IMR-90 (cell line): ENCODE measurements at regions not wholly inside any gene's neighbourhood (a gene's known extent, or its start where the extent isn't known, plus 50 kb on each side); places are given as distances from the start of the nearest gene placed in this dataset.

Experiments used
- ATAC-seq: fragments of 200-7000 bp; cut with Tn5 transposase; 2 replicates; pipeline ENCODE4 v1.9.1; 2020; ENCODE audit warnings: low read depth, mild to moderate bottlenecking, moderate library complexity
- BruUV-seq: library from RNA; stranded (reverse); fragments of 400-500 nt; replicated peaks from 2 replicates; lab custom pipeline; 2021; lab: Mats Ljungman, UMichigan
- CTCF ChIA-PET: fragments of 300-600 bp; formaldehyde crosslinking; extraction: SDS; loops from one replicate; lab custom pipeline; 2021; ENCODE audit warnings: antibody characterized with exemption; lab: Yijun Ruan, JAX
- POLR2A ChIA-PET: fragments of 300-600 bp; sonication (Branson Sonifier 250); formaldehyde crosslinking; loops from one replicate; lab custom pipeline; 2022; ENCODE audit warnings: antibody characterized with exemption; ENCODE audit not compliant: unreplicated experiment; lab: Charles Lee
- DNase-seq: peaks from one replicate; pipeline ENCODE4 v3.0.0; 2013
- H2AFZ ChIP-seq: replicated peaks from 2 replicates; pipeline ENCODE3; 2013; ENCODE audit warnings: low read length, mild to moderate bottlenecking; ENCODE audit not compliant: poor library complexity
- H2AK5ac ChIP-seq: 2 replicates; pipeline ENCODE4 v1.6.1; 2013; ENCODE audit warnings: low read depth, low read length, inconsistent platforms
- H2AK9ac ChIP-seq: replicated peaks from 2 replicates; pipeline ENCODE3; 2013; ENCODE audit warnings: mild to moderate bottlenecking, low read depth, low read length, moderate library complexity; ENCODE audit not compliant: poor library complexity
- H2BK120ac ChIP-seq: 2 replicates; pipeline ENCODE4 v1.6.1; 2013; ENCODE audit warnings: low read depth, low read length, inconsistent platforms
- H2BK15ac ChIP-seq: 3 replicates; pipeline ENCODE4 v1.6.1; 2013; ENCODE audit warnings: low read depth, low read length, inconsistent platforms
- H2BK20ac ChIP-seq: 2 replicates; pipeline ENCODE4 v1.6.1; 2013; ENCODE audit warnings: low read depth, mild to moderate bottlenecking, inconsistent platforms, low read length, moderate library complexity
- H2BK5ac ChIP-seq: 2 replicates; pipeline ENCODE4 v1.6.1; 2013; ENCODE audit warnings: mild to moderate bottlenecking, low read depth, low read length, inconsistent platforms; ENCODE audit not compliant: poor library complexity, severe bottlenecking
- H3K14ac ChIP-seq: replicated peaks from 2 replicates; pipeline ENCODE4 v1.6.1; 2013; ENCODE audit warnings: low read depth, low read length, inconsistent platforms
- H3K18ac ChIP-seq: 2 replicates; pipeline ENCODE4 v1.6.1; 2013; ENCODE audit warnings: low read depth, low read length, control low read depth
- H3K23ac ChIP-seq: 2 replicates; pipeline ENCODE4 v1.6.1; 2013; ENCODE audit warnings: low read depth, low read length, inconsistent platforms
- H3K27ac ChIP-seq: 2 replicates; pipeline ENCODE4 v1.5.1; 2013; ENCODE audit warnings: mild to moderate bottlenecking, control low read depth, low read length; ENCODE audit not compliant: insufficient read depth
- H3K27me3 ChIP-seq: 2 replicates; pipeline ENCODE4 v1.6.1; 2013; ENCODE audit warnings: low read length; ENCODE audit not compliant: control insufficient read depth, insufficient read depth
- H3K36me3 ChIP-seq: 2 replicates; pipeline ENCODE4 v1.6.1; 2013; ENCODE audit warnings: low read length, mixed read lengths; ENCODE audit not compliant: control insufficient read depth, insufficient read depth
- H3K4ac ChIP-seq: 2 replicates; pipeline ENCODE4 v1.6.1; 2013; ENCODE audit warnings: low read depth, low read length, inconsistent platforms
- H3K4me1 ChIP-seq: 2 replicates; pipeline ENCODE4 v1.6.1; 2013; ENCODE audit warnings: low read length, mixed read lengths; ENCODE audit not compliant: control insufficient read depth, insufficient read depth
- H3K4me2 ChIP-seq: 2 replicates; pipeline ENCODE4 v1.6.1; 2013; ENCODE audit warnings: low read depth, mild to moderate bottlenecking, control low read depth, low read length, moderate library complexity
- H3K4me3 ChIP-seq: 2 replicates; pipeline ENCODE4 v1.5.1; 2013; ENCODE audit warnings: low read depth, mild to moderate bottlenecking, control low read depth, low read length, moderate library complexity; ENCODE audit not compliant: insufficient read depth
- H3K56ac ChIP-seq: 2 replicates; pipeline ENCODE4 v1.6.1; 2013; ENCODE audit warnings: low read length, inconsistent platforms; ENCODE audit not compliant: insufficient read depth; ENCODE audit errors: extremely low read depth
- H3K79me1 ChIP-seq, 2 experiments: 2 replicates each; pipeline ENCODE4 v1.6.1; 2013; ENCODE audit warnings: low read length in 2 of 2, inconsistent platforms in 1 of 2, low read depth in 1 of 2
- H3K9ac ChIP-seq: 2 replicates; pipeline ENCODE4 v1.6.1; 2013; ENCODE audit warnings: low read depth, low read length, control low read depth
- H3K9me1 ChIP-seq: 2 replicates; pipeline ENCODE4 v1.6.1; 2013; ENCODE audit warnings: low read length, inconsistent platforms; ENCODE audit not compliant: insufficient read depth
- H3K9me3 ChIP-seq: 2 replicates; pipeline ENCODE4 v1.6.1; 2013; ENCODE audit warnings: low read length; ENCODE audit not compliant: control insufficient read depth, insufficient read depth
- H4K20me1 ChIP-seq: 2 replicates; pipeline ENCODE4 v1.6.1; 2013; ENCODE audit warnings: low read length, inconsistent platforms; ENCODE audit not compliant: insufficient read depth
- H4K5ac ChIP-seq: 2 replicates; pipeline ENCODE4 v1.6.1; 2013; ENCODE audit warnings: mild to moderate bottlenecking, low read depth, low read length, control low read depth
- H4K8ac ChIP-seq, 2 experiments: 2 replicates each; pipeline ENCODE4 v1.6.1; 2013; ENCODE audit warnings: low read depth in 2 of 2, low read length in 2 of 2, control low read depth in 1 of 2, inconsistent platforms in 1 of 2
- H4K91ac ChIP-seq: 2 replicates; pipeline ENCODE4 v1.6.1; 2013; ENCODE audit warnings: low read depth, low read length, inconsistent platforms; ENCODE audit not compliant: insufficient read depth
- CEBPB ChIP-seq: IDR thresholded peaks from 2 replicates; pipeline ENCODE4 v1.6.1; 2012; ENCODE audit warnings: low read depth, low read length, improper control_type of control experiment
- POLR2A ChIP-seq: IDR thresholded peaks from 2 replicates; pipeline ENCODE4 v1.6.1; 2012; ENCODE audit warnings: mild to moderate bottlenecking, low read depth, low read length
- whole genome bisulfite sequencing, 2 experiments: methylation state at CpG; one replicate each; pipeline versions ENCODE4 v1.1.5 to v1.1.7; 2013; ENCODE audit warnings: missing lambda C conversion rate in 2 of 2; ENCODE audit not compliant: insufficient read length in 1 of 2; ENCODE audit errors: extremely low coverage in 2 of 2; 5-methylcytosine and 5-hydroxymethylcytosine counted together
- dilution Hi-C: fragments of 300-500 bp; cut with HindIII; formaldehyde crosslinking; loops from one replicate; pipeline ENCODE4 v1.14.3; 2018; ENCODE audit warnings: low sequenced_read_pairs; ENCODE audit not compliant: unreplicated experiment
- in situ Hi-C: fragments of 300-500 bp; cut with MboI; formaldehyde crosslinking; loops from 3 replicates; pipeline ENCODE4 v1.14.3; 2019; ENCODE audit warnings: low sequenced_read_pairs, inconsistent platforms, mixed read lengths
- intact Hi-C: fragments of 100-400 bp; cut with micrococcal nuclease; formaldehyde crosslinking; loops from 2 replicates; pipeline ENCODE4 v1.10.0; 2022

GRCh38 chr5:40442346-40442745, 237.4 kb upstream of the PTGER4 start:
- no peak overlapping the region for H4K5ac ChIP-seq
- no CpG with 5 or more reads among the region's 2 CpGs for WGBS, 2 experiments
- CTCF ChIA-PET: no interaction called here

More at GRCh38 chr5:40442346-40442745, 237.4 kb upstream of the PTGER4 start:
- no peak overlapping the region for H3K56ac ChIP-seq
- in situ Hi-C loops (no loop called here), dilution Hi-C loops (no loop called here), intact Hi-C loops (loop anchor here (5.0 kb wide), 1 partner anchor 235 kb away; the partner anchor contains the start of gene PTGER4)
- H3K9me1 ChIP-seq: no peaks in the 10 kb centered on the region; the same call in 1 of the 2 replicates
- no peak overlapping the region for H2AFZ ChIP-seq
- ATAC-seq (peak; percentile 65), DNase-seq (peak; percentile 83)
- H3K14ac ChIP-seq: 0 out of 2 replicates have a peak overlapping the region, but pooled peaks have one; percentile 45
- H3K23ac ChIP-seq: no peak overlapping the region
- H2BK15ac ChIP-seq: no peak overlapping the region; the same call in 2 of the 3 replicates
- no peaks in the 10 kb centered on the region for H3K9me3 ChIP-seq
- H2AK5ac ChIP-seq: no peak overlapping the region
- H4K91ac ChIP-seq: no peak overlapping the region
- H3K9ac ChIP-seq: no peak overlapping the region
- no peak overlapping the region for H4K8ac ChIP-seq
- no peaks in the 10 kb centered on the region for H3K36me3 ChIP-seq
- H4K20me1 ChIP-seq: no peaks in the 10 kb centered on the region
- H3K4me2 ChIP-seq: no peak overlapping the region
- H3K4me3 ChIP-seq: no peak overlapping the region
- no peak overlapping the region for H3K27ac ChIP-seq
- H3K4me1 ChIP-seq: peaks cover 3% of the 10 kb centered on the region; the same call in 1 of the 2 replicates
- no peak overlapping the region for H2AK9ac ChIP-seq
- TF ChIP-seq CEBPB (peak; percentile 38; the same call in 1 of the 2 replicates), POLR2A (no peak)
- H3K18ac ChIP-seq: no peak overlapping the region; the same call in 1 of the 2 replicates
- BruUV-seq: no TSS peak
- no peaks in the 10 kb centered on the region for H3K27me3 ChIP-seq
- POLR2A ChIA-PET: no interaction called here
- H2BK20ac ChIP-seq: no peak overlapping the region
- H2BK120ac ChIP-seq: 0 out of 2 replicates have a peak overlapping the region, but pooled peaks have one; percentile 23
- H3K4ac ChIP-seq: no peak overlapping the region
- H2BK5ac ChIP-seq: peak overlapping the region; percentile 62
- H3K79me1 ChIP-seq: no peaks in the 10 kb centered on the region
